ENCODE measurements at regions not wholly inside any gene's neighbourhood (a gene's known extent, or its start where the extent isn't known, plus 50 kb on each side); places are given as distances from the start of the nearest gene placed in this dataset.

- no peak for DNase-seq
Measured at GRCh38 chr2:120922571-120923332, 187.1 kb downstream of the GLI2 start.

DNA sequence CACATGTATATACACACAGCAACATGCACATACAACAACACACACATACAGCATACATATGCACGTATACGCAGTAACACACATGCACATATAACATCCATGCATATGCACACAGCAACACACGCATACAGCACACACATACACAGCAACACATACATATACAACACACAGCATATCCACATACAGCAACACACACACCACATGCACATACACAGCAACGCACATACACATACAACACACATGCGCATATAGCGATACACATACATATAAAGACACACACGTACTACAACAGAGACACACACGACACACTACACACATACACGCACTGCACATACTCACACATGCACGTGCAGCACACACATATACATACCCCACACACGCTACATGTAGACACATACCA is 187.8 kb downstream of the GLI2 start:
- no peak for DNase-seq

DNA sequence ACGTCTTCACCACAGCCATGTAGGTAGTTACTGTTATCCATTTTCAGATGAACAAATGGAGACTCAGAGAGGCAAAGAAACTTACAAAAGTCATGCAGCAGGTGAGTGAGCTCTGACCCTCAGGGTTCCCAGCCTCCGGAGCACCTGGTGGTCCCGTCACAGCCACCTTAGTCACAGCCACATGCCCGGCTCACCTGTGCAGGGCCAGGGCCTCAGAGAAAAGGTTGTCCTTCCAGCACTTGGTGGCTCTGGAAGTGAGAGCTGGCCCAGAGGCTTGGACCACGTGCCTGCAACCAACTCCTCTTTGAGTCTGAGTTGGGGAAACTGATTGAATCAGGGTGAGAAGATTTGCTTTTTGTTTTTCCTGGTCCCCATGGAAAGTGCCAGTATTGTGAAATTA is 189.3 kb downstream of the GLI2 start:
- DNase-seq, result no peak

GRCh38 chr2:120926463-120927264 is 191.0 kb downstream of the GLI2 start:
- no peak for DNase-seq

DNA sequence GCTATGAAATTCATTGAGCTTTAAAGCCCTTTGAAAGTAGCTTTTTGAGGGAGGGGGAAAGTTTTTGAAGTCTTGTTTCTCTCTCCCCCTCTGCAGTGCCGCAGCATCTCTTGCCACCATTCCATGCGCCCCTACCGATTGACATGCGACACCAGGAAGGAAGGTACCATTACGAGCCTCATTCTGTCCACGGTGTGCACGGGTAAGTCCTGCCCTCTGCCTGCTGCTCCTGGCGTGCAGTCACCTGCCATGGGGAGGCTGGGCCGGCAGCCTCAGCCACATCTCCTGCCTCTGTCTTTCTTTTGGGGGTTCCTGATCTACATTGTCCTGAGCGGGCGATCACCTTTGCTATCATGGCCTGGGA is 191.6 kb downstream of the GLI2 start:
- no peak for DNase-seq

DNA sequence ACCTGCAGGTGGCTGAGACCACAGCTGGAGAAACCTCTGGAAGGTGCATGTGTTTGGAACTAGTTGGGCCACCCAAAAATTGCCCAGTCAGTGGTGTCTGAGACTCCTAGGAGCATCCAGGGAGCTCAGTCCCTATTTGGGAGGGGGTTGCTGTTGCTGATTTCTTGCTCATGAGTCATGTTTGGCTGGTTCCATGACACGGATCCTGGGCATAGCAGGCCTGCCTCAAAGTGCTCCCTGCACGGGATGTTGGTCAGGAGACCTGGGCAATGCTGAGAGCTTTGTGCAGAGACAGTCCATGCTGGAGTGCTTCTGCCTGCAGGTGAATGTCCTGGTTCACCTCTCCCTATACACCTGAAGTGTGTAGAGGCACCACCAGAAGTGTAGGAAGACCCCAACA is 194.2 kb downstream of the GLI2 start:
- no peak for DNase-seq

GRCh38 chr2:120930236-120930635 is 194.6 kb downstream of the GLI2 start:
- no peak for DNase-seq

GRCh38 chr2:120930864-120931263 is 195.2 kb downstream of the GLI2 start:
- no peak for DNase-seq

- DNase-seq, result no peak
Measured at GRCh38 chr2:120932472-120932871, 196.8 kb downstream of the GLI2 start.

DNA sequence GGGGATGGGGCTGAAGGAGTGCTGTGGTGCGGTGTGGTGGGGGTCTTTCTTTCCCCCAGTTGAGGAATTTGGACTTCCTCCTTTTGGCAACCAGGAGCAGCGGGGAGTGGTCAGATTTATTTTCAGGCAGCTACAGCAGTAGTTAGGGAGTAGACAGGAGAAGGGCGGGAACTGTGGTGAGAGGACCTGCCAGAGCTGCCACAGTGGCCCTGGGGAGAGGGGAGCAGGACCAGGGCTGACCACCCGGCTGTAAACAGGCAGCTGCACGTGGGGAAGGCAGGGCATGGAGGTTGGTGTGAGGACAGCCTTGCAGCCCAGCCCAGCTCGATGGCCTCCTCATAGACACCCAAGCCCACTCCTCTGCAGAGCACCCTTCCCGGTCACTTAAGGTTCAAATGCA is 197.2 kb downstream of the GLI2 start:
- DNase-seq, result no peak

DNA sequence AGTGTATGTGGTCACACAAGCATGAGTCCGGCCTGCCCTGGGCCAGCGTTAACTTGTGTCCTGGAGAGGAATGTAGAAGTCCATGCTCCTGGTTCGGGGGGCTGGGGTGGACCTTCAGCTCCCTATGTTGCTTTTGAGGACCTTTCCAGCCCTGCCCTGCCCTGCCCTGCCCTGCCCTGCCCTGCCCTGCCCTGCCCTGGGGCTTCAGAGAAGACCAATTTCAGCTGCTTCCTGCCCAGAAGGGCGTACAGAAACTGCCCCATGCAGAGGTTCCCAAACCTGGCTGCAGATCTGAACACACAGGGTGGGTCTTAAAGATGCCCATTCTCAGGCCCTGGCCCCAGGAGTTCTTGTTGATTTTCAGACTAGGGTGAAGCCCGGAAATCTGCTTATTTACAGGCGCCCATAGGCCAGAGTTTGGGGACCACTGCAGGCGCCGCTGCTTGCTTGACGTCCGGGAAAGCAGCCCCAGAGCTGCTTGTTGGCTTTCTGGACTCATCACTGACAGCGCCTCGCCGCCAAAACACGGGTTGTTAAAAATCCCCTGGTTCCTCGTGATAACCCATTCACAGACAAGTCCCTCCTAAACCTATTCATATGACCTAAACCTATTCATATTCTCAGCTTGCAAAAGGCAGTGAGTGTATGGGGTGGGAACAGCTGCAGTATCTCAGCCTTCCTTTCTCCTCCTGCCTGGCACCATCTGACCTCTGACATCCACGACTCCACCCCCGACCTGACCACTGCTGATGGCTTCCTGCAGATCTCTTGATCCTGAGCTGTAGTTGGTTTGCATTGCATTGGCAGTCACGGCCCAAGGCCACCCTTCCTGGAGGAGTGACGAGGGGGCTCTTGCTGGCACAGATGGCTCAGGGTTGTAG is 198.3 kb downstream of the GLI2 start:
- no peak for DNase-seq

DNA sequence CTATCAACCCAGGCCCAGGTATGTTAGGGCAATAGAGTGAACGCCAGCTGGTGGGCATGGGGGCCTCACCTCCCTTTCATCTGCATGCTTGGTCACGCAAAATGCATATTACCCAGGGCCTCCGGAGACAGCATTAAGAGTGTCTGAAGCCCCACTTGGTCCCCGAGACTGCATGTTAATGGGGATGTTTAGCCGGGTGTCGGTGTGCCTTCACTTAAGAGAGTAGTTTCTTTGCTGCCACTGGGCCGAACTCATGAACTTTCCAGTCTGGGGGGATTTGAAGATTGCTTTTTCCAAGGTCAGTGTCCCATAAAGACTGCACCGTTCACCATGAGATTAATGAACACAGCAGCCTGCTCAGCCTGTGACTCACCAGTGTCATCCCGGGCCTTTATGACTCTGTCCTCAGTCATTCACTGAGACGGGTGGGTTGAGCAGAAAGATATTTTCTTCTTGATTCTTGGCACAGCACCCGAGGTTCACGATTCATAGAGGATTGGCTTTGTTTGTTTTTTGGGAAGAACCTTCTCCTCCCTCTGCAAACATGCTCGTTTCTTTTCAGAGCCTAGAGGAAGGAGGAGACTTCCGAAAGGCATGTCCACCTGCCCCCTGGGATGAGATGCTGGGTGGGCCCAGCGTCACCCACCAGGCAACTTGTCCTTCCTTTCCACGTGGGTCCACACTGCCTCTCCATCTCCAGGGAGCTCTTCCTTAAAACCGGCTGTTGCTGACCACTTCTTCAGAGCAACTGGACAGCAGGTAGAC is 199.1 kb downstream of the GLI2 start:
- DNase-seq, result no peak

- no peak for DNase-seq
Measured at GRCh38 chr2:120935339-120936313, 200.0 kb downstream of the GLI2 start.

- no peak for DNase-seq
Measured at GRCh38 chr2:120936476-120937334, 201.0 kb downstream of the GLI2 start.

DNA sequence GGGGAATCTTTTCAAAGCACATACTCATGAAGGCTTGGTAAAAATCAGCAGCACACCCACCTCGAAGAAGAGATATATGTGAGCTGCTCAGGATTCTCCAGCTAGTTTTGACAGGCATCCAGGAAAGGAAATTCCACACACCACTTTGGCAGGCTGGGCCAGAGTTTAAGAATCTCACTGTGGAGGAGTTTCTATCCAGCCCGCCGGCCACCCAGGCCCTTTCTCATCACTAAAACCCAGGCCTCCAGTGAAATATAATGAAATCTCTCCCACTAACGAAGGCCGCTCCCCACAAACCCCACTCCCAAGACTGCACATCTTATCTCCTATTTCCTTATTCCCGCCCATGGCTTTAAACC is 202.0 kb downstream of the GLI2 start:
- DNase-seq, result no peak

GRCh38 chr2:120938045-120938771 is 202.5 kb downstream of the GLI2 start:
- no peak for DNase-seq

- no peak for DNase-seq
Measured at GRCh38 chr2:120939595-120940318, 204.1 kb downstream of the GLI2 start.

GRCh38 chr2:120940319-120940696 is 204.6 kb downstream of the GLI2 start:
- no peak for DNase-seq

DNA sequence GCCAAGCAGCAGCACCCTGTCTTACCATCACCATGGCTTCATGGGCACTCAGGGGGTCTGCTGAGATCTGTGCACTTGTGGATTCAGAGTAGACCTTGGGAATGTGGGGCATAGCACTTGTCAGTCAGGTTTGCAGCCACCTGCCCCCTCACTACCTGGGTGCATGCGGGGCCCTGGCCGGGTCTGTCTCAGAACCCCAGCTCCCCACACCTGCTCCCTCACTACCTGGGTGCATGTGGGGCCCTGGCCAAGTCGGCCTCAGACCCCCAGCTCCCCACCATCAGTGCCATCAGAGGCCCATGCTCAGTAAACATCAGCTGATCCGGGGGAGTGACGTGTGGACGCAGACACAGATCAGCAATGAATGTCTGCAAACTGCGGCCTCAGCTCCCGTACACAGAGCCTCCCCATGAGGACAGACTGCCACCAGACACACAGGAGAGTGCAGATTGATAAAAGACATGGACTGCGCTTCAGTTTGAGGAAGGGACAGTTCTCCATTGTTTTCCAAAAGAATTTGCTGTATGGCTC is 205.1 kb downstream of the GLI2 start:
- no peak for DNase-seq

Data from NCI-H1694 (cell line).